H1 (cell line): ENCODE measurements at regions not wholly inside any gene's neighbourhood (a gene's known extent, or its start where the extent isn't known, plus 50 kb on each side); places are given as distances from the start of the nearest gene placed in this dataset.

ENCODE experiments used
- CTCF ChIA-PET: fragments of 300-600 bp; sonication (Branson Sonifier 250); formaldehyde crosslinking; loops from one replicate; lab custom pipeline; 2021; ENCODE audit not compliant: partially characterized antibody; lab: Charles Lee
- POLR2A ChIA-PET: fragments of 300-600 bp; sonication (Branson Sonifier 250); formaldehyde crosslinking; loops from one replicate; lab custom pipeline; 2021; ENCODE audit warnings: inconsistent platforms; ENCODE audit not compliant: partially characterized antibody; lab: Charles Lee
- DNase-seq, 2 experiments: peaks; one replicate each; pipeline versions ENCODE4 v3.0.0 to v3.0.0-alpha.2; 2010 to 2022; ENCODE audit warnings: low spot score in 2 of 2, low read depth in 1 of 2, mixed read lengths in 1 of 2
- FAIRE-seq: peaks from 2 replicates; lab custom pipeline; 2011; peaks lifted over from hg19 to GRCh38; lab: Jason Lieb, UNC
- H2AFZ ChIP-seq: 2 replicates; pipeline ENCODE4 v1.8.1; 2012; ENCODE audit warnings: low read length, inconsistent platforms
- H2AK5ac ChIP-seq: 2 replicates; pipeline ENCODE4 v1.6.1; 2013; ENCODE audit warnings: low read depth, low read length
- H2BK120ac ChIP-seq: replicated peaks from 2 replicates; pipeline ENCODE3; 2013; ENCODE audit warnings: low read depth, low read length, inconsistent platforms
- H2BK12ac ChIP-seq: 2 replicates; pipeline ENCODE4 v1.6.1; 2013; ENCODE audit warnings: low read depth, low read length
- H2BK15ac ChIP-seq: 2 replicates; pipeline ENCODE4 v1.6.1; 2013; ENCODE audit warnings: low read length
- H2BK20ac ChIP-seq: 2 replicates; pipeline ENCODE4 v1.6.1; 2013; ENCODE audit warnings: low read length
- H2BK5ac ChIP-seq: 2 replicates; pipeline ENCODE4 v1.6.1; 2013; ENCODE audit warnings: low read depth, low read length
- H3K14ac ChIP-seq: 2 replicates; pipeline ENCODE4 v1.6.1; 2013; ENCODE audit warnings: inconsistent platforms; ENCODE audit not compliant: insufficient read length
- H3K18ac ChIP-seq: 2 replicates; pipeline ENCODE4 v1.6.1; 2013; ENCODE audit warnings: low read length; ENCODE audit errors: extremely low read depth
- H3K23ac ChIP-seq: 2 replicates; pipeline ENCODE4 v1.6.1; 2013; ENCODE audit warnings: inconsistent platforms; ENCODE audit not compliant: insufficient read length
- H3K23me2 ChIP-seq: 2 replicates; pipeline ENCODE4 v1.6.1; 2013; ENCODE audit warnings: low read depth, low read length
- H3K27ac ChIP-seq: 2 replicates; pipeline ENCODE4 v1.6.1; 2011; ENCODE audit warnings: low read depth, low read length, inconsistent platforms
- H3K27me3 ChIP-seq, 4 experiments: replicated peaks in 1 of 4; 1 replicate in 1 of 4; 2 replicates in 3 of 4; pipeline versions ENCODE4 v1.6.1 to v1.8.1; 2011 to 2013; ENCODE audit warnings: low read length in 3 of 4, mild to moderate bottlenecking in 3 of 4, inconsistent platforms in 2 of 4, mixed read lengths in 2 of 4, moderate library complexity in 1 of 4; ENCODE audit not compliant: control insufficient read depth in 3 of 4, insufficient read depth in 3 of 4; ENCODE audit errors: extremely low read depth in 1 of 4
- H3K36me3 ChIP-seq, 4 experiments: 2 replicates each; pipeline versions ENCODE4 v1.6.1 to v1.8.1; 2011 to 2013; ENCODE audit warnings: mild to moderate bottlenecking in 4 of 4, low read length in 3 of 4, moderate library complexity in 2 of 4, control low read depth in 1 of 4, inconsistent platforms in 1 of 4; ENCODE audit not compliant: insufficient read depth in 4 of 4, control insufficient read depth in 2 of 4
- H3K4ac ChIP-seq: replicated peaks from 2 replicates; pipeline ENCODE3; 2013; ENCODE audit warnings: low read length, low read depth, mixed read lengths, inconsistent platforms; ENCODE audit not compliant: insufficient read length
- H3K4me1 ChIP-seq, 4 experiments: replicated peaks in 1 of 4; 1 replicate in 1 of 4; 2 replicates in 3 of 4; pipeline versions ENCODE4 v1.6.1 to v1.8.1; 2011 to 2013; ENCODE audit warnings: low read length in 3 of 4, inconsistent platforms in 2 of 4, mixed read lengths in 1 of 4; ENCODE audit not compliant: insufficient read depth in 4 of 4, control insufficient read depth in 3 of 4
- H3K4me2 ChIP-seq, 2 experiments: 2 replicates each; pipeline versions ENCODE4 v1.6.1 to v1.8.1; 2011 to 2013; ENCODE audit warnings: low read depth in 2 of 2, low read length in 2 of 2, control low read depth in 1 of 2, inconsistent platforms in 1 of 2, mild to moderate bottlenecking in 1 of 2; ENCODE audit not compliant: insufficient read depth in 1 of 2
- H3K4me3 ChIP-seq, 4 experiments: fragments of 200-600, 300-600 bp in 1 of 4; sonication (generic), shearing (Covaris generic), sonication (Bioruptor Twin) in 1 of 4; 2 replicates each; pipeline versions ENCODE4 v1.5.1 to v1.8.1; 2011 to 2016; ENCODE audit warnings: low read length in 4 of 4, low read depth in 3 of 4, control low read depth in 2 of 4, inconsistent platforms in 2 of 4, mild to moderate bottlenecking in 2 of 4, mixed read lengths in 1 of 4, moderate library complexity in 1 of 4; ENCODE audit not compliant: insufficient read depth in 2 of 4; ENCODE audit errors: extremely low read depth in 1 of 4
- H3K56ac ChIP-seq: replicated peaks from 2 replicates; pipeline ENCODE3; 2013; ENCODE audit warnings: low read depth, mild to moderate bottlenecking, mixed read lengths, low read length, inconsistent platforms; ENCODE audit not compliant: insufficient read length
- H3K79me1 ChIP-seq: 2 replicates; pipeline ENCODE4 v1.6.1; 2013; ENCODE audit warnings: low read depth, low read length, control low read depth
- H3K79me2 ChIP-seq, 2 experiments: 2 replicates each; pipeline versions ENCODE4 v1.6.1 to v1.8.1; 2012 to 2013; ENCODE audit warnings: low read length in 2 of 2, mild to moderate bottlenecking in 2 of 2, inconsistent platforms in 1 of 2; ENCODE audit not compliant: insufficient read depth in 2 of 2, control insufficient read depth in 1 of 2
- H3K9ac ChIP-seq, 4 experiments: replicated peaks in 1 of 4; 1 replicate in 1 of 4; 2 replicates in 3 of 4; pipeline versions ENCODE4 v1.6.1 to v1.8.1; 2011 to 2013; ENCODE audit warnings: low read depth in 3 of 4, low read length in 3 of 4, control low read depth in 2 of 4, mild to moderate bottlenecking in 2 of 4, moderate library complexity in 2 of 4, inconsistent platforms in 1 of 4; ENCODE audit errors: extremely low read depth in 1 of 4
- H3K9me3 ChIP-seq, 2 experiments: 2 replicates each; pipeline versions ENCODE4 v1.6.1 to v1.8.1; 2012 to 2013; ENCODE audit warnings: mild to moderate bottlenecking in 2 of 2, moderate library complexity in 2 of 2, control low read depth in 1 of 2, inconsistent platforms in 1 of 2, low read depth in 1 of 2, low read length in 1 of 2, mixed read lengths in 1 of 2; ENCODE audit not compliant: insufficient read depth in 2 of 2
- H4K20me1 ChIP-seq, 2 experiments: replicated peaks in 1 of 2; 2 replicates each; pipeline versions ENCODE3 to v1.8.1; 2011 to 2013; ENCODE audit warnings: inconsistent platforms in 2 of 2, low read length in 2 of 2, mild to moderate bottlenecking in 1 of 2; ENCODE audit not compliant: insufficient read depth in 2 of 2, control insufficient read depth in 1 of 2
- H4K5ac ChIP-seq: 2 replicates; pipeline ENCODE4 v1.6.1; 2013; ENCODE audit warnings: low read length, low read depth, mixed read lengths, inconsistent platforms; ENCODE audit not compliant: insufficient read length
- H4K8ac ChIP-seq: 2 replicates; pipeline ENCODE4 v1.8.0; 2013; ENCODE audit warnings: mild to moderate bottlenecking, moderate library complexity, low read length, inconsistent platforms; ENCODE audit not compliant: insufficient read depth; ENCODE audit errors: extremely low read depth
- H4K91ac ChIP-seq: replicated peaks from 2 replicates; pipeline ENCODE3; 2013; ENCODE audit warnings: low read length, mixed read lengths, inconsistent platforms; ENCODE audit not compliant: insufficient read length
- CREB1 ChIP-seq: IDR thresholded peaks from 2 replicates; pipeline ENCODE4 v1.6.1; 2012; ENCODE audit warnings: inconsistent platforms
- HDAC2 ChIP-seq, 2 experiments: fragments of 300-600 bp in 1 of 2; sonication (generic) in 1 of 2; IDR thresholded peaks; 2 replicates each; pipeline ENCODE4 v1.6.1; 2011 to 2012; ENCODE audit warnings: low read depth in 2 of 2, low read length in 2 of 2, mild to moderate bottlenecking in 2 of 2, moderate library complexity in 2 of 2, borderline replicate concordance in 1 of 2, inconsistent platforms in 1 of 2
- JUND ChIP-seq: IDR thresholded peaks from 2 replicates; pipeline ENCODE4 v1.6.1; 2011; ENCODE audit warnings: mild to moderate bottlenecking, improper control_type of control experiment, low read length
- POLR2A ChIP-seq, 2 experiments: IDR thresholded peaks; 1 replicate in 1 of 2; 2 replicates in 1 of 2; pipeline ENCODE4 v1.6.1; 2011; ENCODE audit warnings: low read depth in 2 of 2, low read length in 2 of 2, mild to moderate bottlenecking in 2 of 2; ENCODE audit errors: control extremely low read depth in 1 of 2
- RAD21 ChIP-seq, 2 experiments: IDR thresholded peaks in 1 of 2; conservative IDR thresholded peaks in 1 of 2; 2 replicates each; pipeline ENCODE4 v1.6.1; 2011; ENCODE audit warnings: low read depth in 2 of 2, low read length in 2 of 2, improper control_type of control experiment in 1 of 2, inconsistent platforms in 1 of 2, mild to moderate bottlenecking in 1 of 2, moderate library complexity in 1 of 2
- RXRA ChIP-seq: IDR thresholded peaks from 2 replicates; pipeline ENCODE4 v1.6.1; 2011; ENCODE audit warnings: low read depth, mild to moderate bottlenecking, low read length, moderate library complexity; ENCODE audit not compliant: insufficient read depth
- SP2 ChIP-seq: IDR thresholded peaks from 2 replicates; pipeline ENCODE4 v1.6.1; 2012; ENCODE audit warnings: mild to moderate bottlenecking, low read length, inconsistent platforms
- YY1 ChIP-seq: IDR thresholded peaks from 2 replicates; pipeline ENCODE4 v1.6.1; 2011; ENCODE audit warnings: low read depth, mild to moderate bottlenecking, low read length
- WGBS, 2 experiments: shearing (Covaris generic) in 1 of 2; methylation state at CpG; one replicate each; pipeline versions ENCODE4 v1.1.6 to v1.1.7; 2013 to 2015; ENCODE audit warnings: low lambda C conversion rate in 2 of 2, mixed read lengths in 2 of 2, inconsistent platforms in 1 of 2, low coverage in 1 of 2, missing lambda C conversion rate in 1 of 2; ENCODE audit not compliant: insufficient replicate concordance in 2 of 2, insufficient coverage in 1 of 2, insufficient read length in 1 of 2; ENCODE audit errors: extremely low coverage in 1 of 2, missing lambda C conversion rate in 1 of 2; 5-methylcytosine and 5-hydroxymethylcytosine counted together
- TF ChIP-seq, protein P1 (sequence below): IDR thresholded peaks from 2 replicates; pipeline ENCODE4 v1.6.1; 2012; ENCODE audit warnings: low read length, inconsistent platforms
- TF ChIP-seq, protein P2 (sequence below): IDR thresholded peaks from 2 replicates; pipeline ENCODE4 v1.6.1; 2012; ENCODE audit warnings: inconsistent platforms

DNA sequence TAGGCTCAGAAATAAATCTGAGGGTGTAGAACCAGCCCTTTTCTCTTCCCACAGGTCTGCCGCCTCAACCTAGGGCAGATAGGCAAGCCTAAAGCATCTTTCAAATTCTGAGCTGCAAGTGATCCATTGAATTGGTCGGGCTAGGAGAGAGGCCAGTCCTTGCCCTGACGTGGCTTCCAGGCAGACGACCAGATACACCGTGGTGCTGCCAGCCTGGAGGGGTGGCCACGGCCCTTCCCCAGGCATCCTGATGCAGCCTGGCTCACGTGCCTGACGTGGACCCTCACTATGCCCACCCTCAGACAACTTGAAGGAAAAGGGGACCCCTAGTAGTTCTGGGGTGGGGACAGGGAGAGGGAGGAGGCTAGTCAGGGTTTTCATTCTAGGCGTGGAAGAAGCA lies 859.3 kb upstream of the KLHL1 start:
- Histone ChIP-seq H3K4me3 (no peak overlapping the region), H3K23me2 (no peaks in the 10 kb centered on the region), H2BK20ac (no peak overlapping the region), H3K4ac (no peak overlapping the region), H3K27ac (no peak overlapping the region), H3K18ac (no peak overlapping the region), H3K14ac (no peak overlapping the region), H2BK5ac (no peak overlapping the region), H3K23ac (no peak overlapping the region), H4K91ac (no peak overlapping the region), H2BK12ac (no peak overlapping the region), H3K4me1 (no peaks in the 10 kb centered on the region), H3K36me3 (no peaks in the 10 kb centered on the region), H3K79me2 (no peaks in the 10 kb centered on the region), H3K9ac (no peak overlapping the region), H3K56ac (no peak overlapping the region), H3K79me1 (no peaks in the 10 kb centered on the region), H2AK5ac (no peak overlapping the region), H3K4me2 (no peak overlapping the region), H2BK120ac (no peak overlapping the region), H2BK15ac (no peak overlapping the region), H4K8ac (no peak overlapping the region), H4K5ac (no peak overlapping the region), H3K9me3 (no peaks in the 10 kb centered on the region), H4K20me1 (no peaks in the 10 kb centered on the region), H3K27me3 (no peaks in the 10 kb centered on the region), H2AFZ (no peak overlapping the region)
- POLR2A ChIA-PET: no interaction called here
- DNase-seq (no peak), FAIRE-seq (no peak)
- TF ChIP-seq HDAC2 (IDR thresholded peaks at IDR 0.05; ENCODE audit: borderline replicate concordance in 1 of 2, low read depth in 2 of 2, low read length in 2 of 2): no peak
- TF ChIP-seq JUND: no peak
- TF ChIP-seq RAD21 (IDR thresholded peaks at IDR 0.05 in 1 of 2, conservative IDR thresholded peaks at IDR 0.05 in 1 of 2; ENCODE audit: low read depth in 2 of 2, low read length in 2 of 2): no peak
- no peak for TF ChIP-seq POLR2A (IDR thresholded peaks at IDR 0.05; ENCODE audit: control extremely low read depth in 1 of 2, low read depth in 2 of 2, low read length in 2 of 2)
- TF ChIP-seq, protein P1, sequence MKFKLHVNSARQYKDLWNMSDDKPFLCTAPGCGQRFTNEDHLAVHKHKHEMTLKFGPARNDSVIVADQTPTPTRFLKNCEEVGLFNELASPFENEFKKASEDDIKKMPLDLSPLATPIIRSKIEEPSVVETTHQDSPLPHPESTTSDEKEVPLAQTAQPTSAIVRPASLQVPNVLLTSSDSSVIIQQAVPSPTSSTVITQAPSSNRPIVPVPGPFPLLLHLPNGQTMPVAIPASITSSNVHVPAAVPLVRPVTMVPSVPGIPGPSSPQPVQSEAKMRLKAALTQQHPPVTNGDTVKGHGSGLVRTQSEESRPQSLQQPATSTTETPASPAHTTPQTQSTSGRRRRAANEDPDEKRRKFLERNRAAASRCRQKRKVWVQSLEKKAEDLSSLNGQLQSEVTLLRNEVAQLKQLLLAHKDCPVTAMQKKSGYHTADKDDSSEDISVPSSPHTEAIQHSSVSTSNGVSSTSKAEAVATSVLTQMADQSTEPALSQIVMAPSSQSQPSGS: no peak
- TF ChIP-seq CREB1: no peak
- no peak for TF ChIP-seq YY1
- no peak for TF ChIP-seq RXRA
- TF ChIP-seq, protein P2, sequence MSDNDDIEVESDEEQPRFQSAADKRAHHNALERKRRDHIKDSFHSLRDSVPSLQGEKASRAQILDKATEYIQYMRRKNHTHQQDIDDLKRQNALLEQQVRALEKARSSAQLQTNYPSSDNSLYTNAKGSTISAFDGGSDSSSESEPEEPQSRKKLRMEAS: no peak
- no peak for TF ChIP-seq SP2
- WGBS, 2 experiments: 94% methylated on average over 8 of the region's 9 CpGs; no CpG with 5 or more reads in 1 of the 2 experiments
- CTCF ChIA-PET: interaction anchor here (0.7 kb wide), 1 partner anchor 191 kb away, joined by 3 read pairs; no protein-coding TSS in a partner anchor
